HepG2 (cell line): ENCODE measurements at regions not wholly inside any gene's neighbourhood (a gene's known extent, or its start where the extent isn't known, plus 50 kb on each side); places are given as distances from the start of the nearest gene placed in this dataset.

Source experiments
- CTCF ChIP-seq: sonication (generic); formaldehyde crosslinking; IDR thresholded peaks from 2 replicates; pipeline ENCODE4 v1.5.0; 2020; ENCODE audit warnings: mild to moderate bottlenecking, missing genetic modification reagents, moderate library complexity
- KAT8 ChIP-seq: IDR thresholded peaks from 2 replicates; pipeline ENCODE4 v1.6.1; 2016; ENCODE audit warnings: missing genetic modification reagents, missing compliant biosample characterization
- NKX3-1 ChIP-seq: sonication (generic); formaldehyde crosslinking; IDR thresholded peaks from 2 replicates; pipeline ENCODE4 v1.5.0; 2020; ENCODE audit warnings: missing genetic modification reagents
- PATZ1 ChIP-seq: sonication (generic); formaldehyde crosslinking; IDR thresholded peaks from 2 replicates; pipeline ENCODE4 v1.4.0; 2020; ENCODE audit warnings: missing genetic modification reagents

GRCh38 chr6:21747441-21747840 is 153.9 kb downstream of the SOX4 start:
- no peak for TF ChIP-seq NKX3-1 (CRISPR knock-in tag)
- TF ChIP-seq CTCF (CRISPR knock-in tag) = no peak
- TF ChIP-seq PATZ1 = no peak
- TF ChIP-seq KAT8 = no peak
